IMR-90 (cell line): ENCODE measurements at regions not wholly inside any gene's neighbourhood (a gene's known extent, or its start where the extent isn't known, plus 50 kb on each side); places are given as distances from the start of the nearest gene placed in this dataset.

Experiments used
- ATAC-seq: fragments of 200-7000 bp; cut with Tn5 transposase; 2 replicates; pipeline ENCODE4 v1.9.1; 2020; ENCODE audit warnings: low read depth, mild to moderate bottlenecking, moderate library complexity
- BruUV-seq: library from RNA; stranded (reverse); fragments of 400-500 nt; replicated peaks from 2 replicates; lab custom pipeline; 2021; lab: Mats Ljungman, UMichigan
- CTCF ChIA-PET: fragments of 300-600 bp; formaldehyde crosslinking; extraction: SDS; loops from one replicate; lab custom pipeline; 2021; ENCODE audit warnings: antibody characterized with exemption; lab: Yijun Ruan, JAX
- POLR2A ChIA-PET: fragments of 300-600 bp; sonication (Branson Sonifier 250); formaldehyde crosslinking; loops from one replicate; lab custom pipeline; 2022; ENCODE audit warnings: antibody characterized with exemption; ENCODE audit not compliant: unreplicated experiment; lab: Charles Lee
- DNase-seq: peaks from one replicate; pipeline ENCODE4 v3.0.0; 2013
- H2AFZ ChIP-seq: replicated peaks from 2 replicates; pipeline ENCODE3; 2013; ENCODE audit warnings: low read length, mild to moderate bottlenecking; ENCODE audit not compliant: poor library complexity
- H2AK5ac ChIP-seq: 2 replicates; pipeline ENCODE4 v1.6.1; 2013; ENCODE audit warnings: low read depth, low read length, inconsistent platforms
- H2AK9ac ChIP-seq: replicated peaks from 2 replicates; pipeline ENCODE3; 2013; ENCODE audit warnings: mild to moderate bottlenecking, low read depth, low read length, moderate library complexity; ENCODE audit not compliant: poor library complexity
- H2BK120ac ChIP-seq: 2 replicates; pipeline ENCODE4 v1.6.1; 2013; ENCODE audit warnings: low read depth, low read length, inconsistent platforms
- H2BK15ac ChIP-seq: 3 replicates; pipeline ENCODE4 v1.6.1; 2013; ENCODE audit warnings: low read depth, low read length, inconsistent platforms
- H2BK20ac ChIP-seq: 2 replicates; pipeline ENCODE4 v1.6.1; 2013; ENCODE audit warnings: low read depth, mild to moderate bottlenecking, inconsistent platforms, low read length, moderate library complexity
- H2BK5ac ChIP-seq: 2 replicates; pipeline ENCODE4 v1.6.1; 2013; ENCODE audit warnings: mild to moderate bottlenecking, low read depth, low read length, inconsistent platforms; ENCODE audit not compliant: poor library complexity, severe bottlenecking
- H3K14ac ChIP-seq: replicated peaks from 2 replicates; pipeline ENCODE4 v1.6.1; 2013; ENCODE audit warnings: low read depth, low read length, inconsistent platforms
- H3K18ac ChIP-seq: 2 replicates; pipeline ENCODE4 v1.6.1; 2013; ENCODE audit warnings: low read depth, low read length, control low read depth
- H3K23ac ChIP-seq: 2 replicates; pipeline ENCODE4 v1.6.1; 2013; ENCODE audit warnings: low read depth, low read length, inconsistent platforms
- H3K27ac ChIP-seq: 2 replicates; pipeline ENCODE4 v1.5.1; 2013; ENCODE audit warnings: mild to moderate bottlenecking, control low read depth, low read length; ENCODE audit not compliant: insufficient read depth
- H3K27me3 ChIP-seq: 2 replicates; pipeline ENCODE4 v1.6.1; 2013; ENCODE audit warnings: low read length; ENCODE audit not compliant: control insufficient read depth, insufficient read depth
- H3K36me3 ChIP-seq: 2 replicates; pipeline ENCODE4 v1.6.1; 2013; ENCODE audit warnings: low read length, mixed read lengths; ENCODE audit not compliant: control insufficient read depth, insufficient read depth
- H3K4ac ChIP-seq: 2 replicates; pipeline ENCODE4 v1.6.1; 2013; ENCODE audit warnings: low read depth, low read length, inconsistent platforms
- H3K4me1 ChIP-seq: 2 replicates; pipeline ENCODE4 v1.6.1; 2013; ENCODE audit warnings: low read length, mixed read lengths; ENCODE audit not compliant: control insufficient read depth, insufficient read depth
- H3K4me2 ChIP-seq: 2 replicates; pipeline ENCODE4 v1.6.1; 2013; ENCODE audit warnings: low read depth, mild to moderate bottlenecking, control low read depth, low read length, moderate library complexity
- H3K4me3 ChIP-seq: 2 replicates; pipeline ENCODE4 v1.5.1; 2013; ENCODE audit warnings: low read depth, mild to moderate bottlenecking, control low read depth, low read length, moderate library complexity; ENCODE audit not compliant: insufficient read depth
- H3K56ac ChIP-seq: 2 replicates; pipeline ENCODE4 v1.6.1; 2013; ENCODE audit warnings: low read length, inconsistent platforms; ENCODE audit not compliant: insufficient read depth; ENCODE audit errors: extremely low read depth
- H3K79me1 ChIP-seq, 2 experiments: 2 replicates each; pipeline ENCODE4 v1.6.1; 2013; ENCODE audit warnings: low read length in 2 of 2, inconsistent platforms in 1 of 2, low read depth in 1 of 2
- H3K9ac ChIP-seq: 2 replicates; pipeline ENCODE4 v1.6.1; 2013; ENCODE audit warnings: low read depth, low read length, control low read depth
- H3K9me1 ChIP-seq: 2 replicates; pipeline ENCODE4 v1.6.1; 2013; ENCODE audit warnings: low read length, inconsistent platforms; ENCODE audit not compliant: insufficient read depth
- H3K9me3 ChIP-seq: 2 replicates; pipeline ENCODE4 v1.6.1; 2013; ENCODE audit warnings: low read length; ENCODE audit not compliant: control insufficient read depth, insufficient read depth
- H4K20me1 ChIP-seq: 2 replicates; pipeline ENCODE4 v1.6.1; 2013; ENCODE audit warnings: low read length, inconsistent platforms; ENCODE audit not compliant: insufficient read depth
- H4K5ac ChIP-seq: 2 replicates; pipeline ENCODE4 v1.6.1; 2013; ENCODE audit warnings: mild to moderate bottlenecking, low read depth, low read length, control low read depth
- H4K8ac ChIP-seq, 2 experiments: 2 replicates each; pipeline ENCODE4 v1.6.1; 2013; ENCODE audit warnings: low read depth in 2 of 2, low read length in 2 of 2, control low read depth in 1 of 2, inconsistent platforms in 1 of 2
- H4K91ac ChIP-seq: 2 replicates; pipeline ENCODE4 v1.6.1; 2013; ENCODE audit warnings: low read depth, low read length, inconsistent platforms; ENCODE audit not compliant: insufficient read depth
- BHLHE40 ChIP-seq: fragments of 150-350 bp; IDR thresholded peaks from 2 replicates; pipeline ENCODE4 v1.6.1; 2016; ENCODE audit warnings: mild to moderate bottlenecking, low read depth, low read length
- MXI1 ChIP-seq: IDR thresholded peaks from 2 replicates; pipeline ENCODE4 v1.6.1; 2012; ENCODE audit warnings: low read depth, mild to moderate bottlenecking, low read length, moderate library complexity, borderline replicate concordance
- SMC3 ChIP-seq: fragments of 150-350 bp; IDR thresholded peaks from 2 replicates; pipeline ENCODE4 v1.6.1; 2016; ENCODE audit warnings: low read depth, mild to moderate bottlenecking, antibody characterized with exemption, low read length, moderate library complexity
- WGBS, 2 experiments: methylation state at CpG; one replicate each; pipeline versions ENCODE4 v1.1.5 to v1.1.7; 2013; ENCODE audit warnings: missing lambda C conversion rate in 2 of 2; ENCODE audit not compliant: insufficient read length in 1 of 2; ENCODE audit errors: extremely low coverage in 2 of 2; 5-methylcytosine and 5-hydroxymethylcytosine counted together
- dilution Hi-C: fragments of 300-500 bp; cut with HindIII; formaldehyde crosslinking; loops from one replicate; pipeline ENCODE4 v1.14.3; 2018; ENCODE audit warnings: low sequenced_read_pairs; ENCODE audit not compliant: unreplicated experiment
- in situ Hi-C: fragments of 300-500 bp; cut with MboI; formaldehyde crosslinking; loops from 3 replicates; pipeline ENCODE4 v1.14.3; 2019; ENCODE audit warnings: low sequenced_read_pairs, inconsistent platforms, mixed read lengths
- intact Hi-C: fragments of 100-400 bp; cut with micrococcal nuclease; formaldehyde crosslinking; loops from 2 replicates; pipeline ENCODE4 v1.10.0; 2022
- TF ChIP-seq, protein P1 (sequence below): fragments of 150-350 bp; IDR thresholded peaks from 2 replicates; pipeline ENCODE4 v1.6.1; 2016; ENCODE audit warnings: low read depth, mild to moderate bottlenecking, low read length, moderate library complexity, borderline replicate concordance

DNA sequence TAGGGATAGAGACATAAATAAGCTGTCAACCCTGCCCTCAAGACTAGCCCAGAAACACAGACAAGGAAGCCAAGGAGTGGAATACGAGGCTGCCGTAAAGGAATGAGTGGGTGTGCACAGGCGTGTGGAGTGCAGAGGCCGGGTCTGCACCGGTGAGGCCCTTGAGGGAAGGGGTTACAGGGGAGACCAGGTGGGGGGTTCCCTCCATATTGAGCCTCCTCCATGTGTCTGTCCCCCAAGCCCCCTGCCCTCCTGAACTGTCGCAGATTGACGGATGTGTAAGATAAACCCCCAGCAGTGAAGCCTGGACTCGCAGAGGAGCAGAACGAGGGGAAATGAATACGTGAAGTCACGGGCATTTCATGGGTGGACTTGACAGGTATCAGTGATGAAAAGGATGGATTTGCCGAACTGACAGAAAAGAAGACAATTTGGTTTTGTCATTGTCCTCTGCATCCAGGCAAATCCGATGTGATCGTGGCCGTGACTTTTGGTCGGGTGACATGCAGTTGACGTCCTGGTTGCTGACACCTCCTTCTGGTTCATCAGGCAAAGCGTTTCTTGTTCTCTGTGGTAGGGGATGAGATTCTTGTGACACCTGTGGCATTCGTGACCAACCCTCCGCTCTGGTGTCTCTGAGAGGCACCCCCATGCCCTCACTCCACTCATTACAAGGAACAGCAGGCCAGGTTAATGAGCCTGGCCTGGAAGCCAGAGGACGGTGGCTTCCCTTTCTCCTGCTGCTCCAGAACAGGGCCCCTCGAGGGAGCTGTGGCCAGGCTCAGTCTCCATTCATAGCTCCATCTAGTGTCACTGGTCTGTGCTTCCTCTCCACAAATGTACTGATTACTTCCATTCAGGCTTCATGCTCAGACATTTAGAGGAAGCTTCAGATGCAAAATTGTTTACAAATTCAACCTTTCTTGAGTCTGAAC, 223.1 kb upstream of the B3GAT1 start:
- Histone ChIP-seq H3K9ac (no peak overlapping the region), H3K18ac (no peak overlapping the region), H2AK9ac (no peak overlapping the region), H3K36me3 (no peaks in the 10 kb centered on the region), H3K79me1 (no peaks in the 10 kb centered on the region), H2BK15ac (no peak overlapping the region), H3K4ac (no peak overlapping the region), H3K4me3 (no peak overlapping the region), H2AFZ (no peak overlapping the region), H3K56ac (no peak overlapping the region), H4K20me1 (no peaks in the 10 kb centered on the region), H4K8ac (no peak overlapping the region), H2BK5ac (no peak overlapping the region), H3K23ac (no peak overlapping the region), H3K9me3 (peaks cover 55% of the 10 kb centered on the region), H3K27me3 (no peaks in the 10 kb centered on the region), H4K91ac (no peak overlapping the region), H3K27ac (no peak overlapping the region), H3K4me2 (no peak overlapping the region), H3K4me1 (no peaks in the 10 kb centered on the region), H2BK120ac (no peak overlapping the region), H3K14ac (no peak overlapping the region), H4K5ac (no peak overlapping the region), H2AK5ac (no peak overlapping the region), H2BK20ac (no peak overlapping the region), H3K9me1 (no peaks in the 10 kb centered on the region)
- no TSS peak for BruUV-seq
- ATAC-seq (no peak), DNase-seq (no peak)
- dilution Hi-C loops (no loop called here), in situ Hi-C loops (no loop called here), intact Hi-C loops (no loop called here)
- whole genome bisulfite sequencing, 2 experiments = 46% methylated on average over 6 of the region's 22 CpGs; no CpG with 5 or more reads in 1 of the 2 experiments
- POLR2A ChIA-PET = no interaction called here
- CTCF ChIA-PET = no interaction called here
- TF ChIP-seq BHLHE40 = no peak
- TF ChIP-seq SMC3 = no peak
- TF ChIP-seq, protein P1, sequence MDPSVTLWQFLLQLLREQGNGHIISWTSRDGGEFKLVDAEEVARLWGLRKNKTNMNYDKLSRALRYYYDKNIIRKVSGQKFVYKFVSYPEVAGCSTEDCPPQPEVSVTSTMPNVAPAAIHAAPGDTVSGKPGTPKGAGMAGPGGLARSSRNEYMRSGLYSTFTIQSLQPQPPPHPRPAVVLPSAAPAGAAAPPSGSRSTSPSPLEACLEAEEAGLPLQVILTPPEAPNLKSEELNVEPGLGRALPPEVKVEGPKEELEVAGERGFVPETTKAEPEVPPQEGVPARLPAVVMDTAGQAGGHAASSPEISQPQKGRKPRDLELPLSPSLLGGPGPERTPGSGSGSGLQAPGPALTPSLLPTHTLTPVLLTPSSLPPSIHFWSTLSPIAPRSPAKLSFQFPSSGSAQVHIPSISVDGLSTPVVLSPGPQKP = no peak
- TF ChIP-seq MXI1 = no peak
